Eye (tissue), 1 donor: ENCODE measurements at regions not wholly inside any gene's neighbourhood (a gene's known extent, or its start where the extent isn't known, plus 50 kb on each side); places are given as distances from the start of the nearest gene placed in this dataset.
A peak's percentile ranks its signal among the peaks of the same experiment; 100 is the strongest.

ENCODE experiments used
- DNase-seq: peaks from one replicate; pipeline ENCODE4 v3.0.0-alpha.2; 2015

GRCh38 chr12:98409548-98409947 lies 105.8 kb upstream of the TMPO start:
- no peak for DNase-seq

GRCh38 chr12:98410356-98410755 lies 105.0 kb upstream of the TMPO start:
- DNase-seq, result no peak

- DNase-seq, result peak; percentile 22
These were observed 98.5 kb upstream of the TMPO start for GRCh38 chr12:98416845-98417244.

- no peak for DNase-seq
These were observed 98.1 kb upstream of the TMPO start for GRCh38 chr12:98417266-98417665.

- peak; percentile 81 for DNase-seq
These were observed 96.9 kb upstream of the TMPO start for GRCh38 chr12:98418357-98419075.

- peak; percentile 39 for DNase-seq
These were observed 96.2 kb upstream of the TMPO start for GRCh38 chr12:98419081-98419794.

GRCh38 chr12:98419795-98420404 lies 95.5 kb upstream of the TMPO start:
- DNase-seq, result peak; percentile 28

GRCh38 chr12:98420461-98420860 lies 94.9 kb upstream of the TMPO start:
- no peak for DNase-seq

- DNase-seq, result no peak
These were observed 94.1 kb upstream of the TMPO start for GRCh38 chr12:98421316-98421715.

- no peak for DNase-seq
These were observed 93.0 kb upstream of the TMPO start for GRCh38 chr12:98422359-98422758.

GRCh38 chr12:98422812-98423211 lies 92.6 kb upstream of the TMPO start:
- DNase-seq, result no peak

- DNase-seq, result no peak
These were observed 91.4 kb upstream of the TMPO start for GRCh38 chr12:98423963-98424362.

- DNase-seq, result peak; percentile 88
These were observed 90.5 kb upstream of the TMPO start for GRCh38 chr12:98424726-98425401.

- DNase-seq, result no peak
These were observed 89.5 kb upstream of the TMPO start for GRCh38 chr12:98425859-98426258.

GRCh38 chr12:98431089-98431488 lies 84.3 kb upstream of the TMPO start:
- no peak for DNase-seq

GRCh38 chr12:98437166-98437565 lies 78.2 kb upstream of the TMPO start:
- no peak for DNase-seq

- DNase-seq, result no peak
These were observed 77.4 kb upstream of the TMPO start for GRCh38 chr12:98437806-98438595.

- DNase-seq, result no peak
These were observed 76.6 kb upstream of the TMPO start for GRCh38 chr12:98438656-98439230.

- DNase-seq, result no peak
These were observed 75.9 kb upstream of the TMPO start for GRCh38 chr12:98439471-98439951.

- peak; percentile 78 for DNase-seq
These were observed 75.3 kb upstream of the TMPO start for GRCh38 chr12:98439981-98440581.

- no peak for DNase-seq
These were observed 69.3 kb upstream of the TMPO start for GRCh38 chr12:98446060-98446459.

- DNase-seq, result peak; percentile 13
These were observed 68.7 kb upstream of the TMPO start for GRCh38 chr12:98446682-98447081.
